ENCODE measurements at regions not wholly inside any gene's neighbourhood (a gene's known extent, or its start where the extent isn't known, plus 50 kb on each side); places are given as distances from the start of the nearest gene placed in this dataset.

DNA sequence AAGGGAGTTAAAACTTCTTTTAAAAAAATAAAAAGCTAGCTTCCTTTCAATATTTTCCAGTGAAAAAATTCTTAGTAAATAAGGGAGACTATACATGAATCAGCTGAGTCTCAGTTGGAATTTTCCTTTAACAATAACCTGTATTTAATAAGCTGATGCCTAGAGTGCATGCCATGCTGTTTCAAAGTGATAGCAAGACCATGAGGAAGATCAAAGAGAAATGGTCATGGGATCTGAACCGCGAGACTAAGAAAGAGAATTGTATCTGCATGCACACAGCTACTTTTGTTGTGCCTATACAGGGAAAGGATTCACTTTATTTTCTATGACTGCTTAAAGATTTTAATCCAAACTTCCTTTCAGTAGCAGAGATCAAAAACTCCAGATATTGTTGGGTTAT lies 2217.0 kb downstream of the MAT2B start:
- DNase-seq (ENCODE audit: low read depth), result no peak
- no peak overlapping the region for H3K4me3 ChIP-seq (ENCODE audit: low read length)
- TF ChIP-seq CTCF (conservative IDR thresholded peaks at IDR 0.05; ENCODE audit: low read depth, low read length), result no peak

DNA sequence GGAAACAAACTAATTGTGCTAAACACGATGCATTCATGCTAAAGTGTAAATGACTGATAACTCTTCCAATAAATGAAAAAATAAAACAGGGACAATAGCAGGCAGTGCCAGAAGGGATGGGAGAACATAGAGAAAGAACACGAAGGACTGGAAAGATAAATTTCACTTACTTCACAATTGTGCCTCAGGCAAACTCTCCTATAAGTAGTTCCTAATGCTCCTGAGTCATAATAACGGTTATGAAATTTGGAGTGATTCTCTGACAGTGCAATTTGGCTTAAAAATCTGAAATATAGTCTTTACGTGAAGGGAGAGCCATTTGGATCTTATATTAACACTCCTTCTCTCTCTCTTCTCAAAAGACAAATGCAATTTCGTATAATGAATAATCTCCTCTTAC lies 2218.5 kb downstream of the MAT2B start:
- DNase-seq (ENCODE audit: low read depth), result no peak
- TF ChIP-seq CTCF (conservative IDR thresholded peaks at IDR 0.05; ENCODE audit: low read depth, low read length), result no peak
- H3K4me3 ChIP-seq (ENCODE audit: low read length), result no peak overlapping the region

DNA sequence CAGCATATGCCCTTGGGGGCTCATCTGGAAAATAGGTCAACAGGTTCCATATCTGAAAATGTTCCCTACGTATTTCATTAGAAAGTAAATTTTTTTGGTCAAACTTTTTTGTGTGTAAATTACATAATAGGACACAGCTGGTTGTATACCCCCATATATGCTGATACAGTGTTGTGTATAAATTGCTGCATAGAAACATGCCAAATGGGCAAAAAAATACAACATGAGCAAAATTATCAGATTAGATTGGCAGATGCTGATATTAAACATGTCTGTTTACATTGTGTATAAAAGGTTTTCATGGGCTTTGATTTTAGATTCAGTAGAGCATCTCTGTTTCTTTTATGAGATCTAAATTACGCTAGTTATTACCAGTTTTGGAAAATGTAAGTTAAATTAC lies 2223.0 kb downstream of the MAT2B start:
- no peak for TF ChIP-seq CTCF (conservative IDR thresholded peaks at IDR 0.05; ENCODE audit: low read depth, low read length)
- no peak overlapping the region for H3K4me3 ChIP-seq (ENCODE audit: low read length)
- DNase-seq (ENCODE audit: low read depth), result no peak

- H3K4me3 ChIP-seq (ENCODE audit: low read length), result no peak overlapping the region
- TF ChIP-seq CTCF (conservative IDR thresholded peaks at IDR 0.05; ENCODE audit: low read depth, low read length), result no peak
- no peak for DNase-seq (ENCODE audit: low read depth)
These were observed 2230.0 kb downstream of the MAT2B start for GRCh38 chr5:165735388-165735787.

- no peak for DNase-seq (ENCODE audit: low read depth)
- H3K4me3 ChIP-seq (ENCODE audit: low read length), result no peak overlapping the region
- no peak for TF ChIP-seq CTCF (conservative IDR thresholded peaks at IDR 0.05; ENCODE audit: low read depth, low read length)
These were observed 2233.8 kb downstream of the MAT2B start for GRCh38 chr5:165739079-165739741.

DNA sequence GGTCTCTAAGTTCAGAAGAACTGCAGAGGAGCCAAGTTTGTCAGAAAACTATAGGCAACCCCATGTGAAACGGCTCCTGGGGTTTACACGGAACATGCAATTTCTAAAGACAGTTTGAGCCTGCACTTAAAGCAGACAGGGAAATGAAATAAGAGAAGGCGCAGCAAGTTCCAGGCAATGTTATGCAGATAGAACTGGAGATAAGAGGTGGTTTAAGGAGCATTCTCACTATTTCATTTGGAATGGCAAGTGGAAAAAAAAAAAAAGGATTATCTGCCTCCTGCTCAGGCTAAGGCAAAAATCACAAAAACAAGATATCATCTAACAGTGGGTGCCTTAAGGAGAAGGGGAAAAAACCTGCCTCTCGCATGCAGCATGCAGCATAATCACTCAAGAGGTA lies 2252.4 kb downstream of the MAT2B start:
- DNase-seq (ENCODE audit: low read depth), result no peak
- H3K4me3 ChIP-seq (ENCODE audit: low read length), result no peak overlapping the region
- no peak for TF ChIP-seq CTCF (conservative IDR thresholded peaks at IDR 0.05; ENCODE audit: low read depth, low read length)

- no peak for DNase-seq (ENCODE audit: low read depth)
- no peak overlapping the region for H3K4me3 ChIP-seq (ENCODE audit: low read length)
- no peak for TF ChIP-seq CTCF (conservative IDR thresholded peaks at IDR 0.05; ENCODE audit: low read depth, low read length)
These were observed 2269.7 kb downstream of the MAT2B start for GRCh38 chr5:165775111-165775510.
